ENCODE measurements at regions not wholly inside any gene's neighbourhood (a gene's known extent, or its start where the extent isn't known, plus 50 kb on each side); places are given as distances from the start of the nearest gene placed in this dataset.

DNA sequence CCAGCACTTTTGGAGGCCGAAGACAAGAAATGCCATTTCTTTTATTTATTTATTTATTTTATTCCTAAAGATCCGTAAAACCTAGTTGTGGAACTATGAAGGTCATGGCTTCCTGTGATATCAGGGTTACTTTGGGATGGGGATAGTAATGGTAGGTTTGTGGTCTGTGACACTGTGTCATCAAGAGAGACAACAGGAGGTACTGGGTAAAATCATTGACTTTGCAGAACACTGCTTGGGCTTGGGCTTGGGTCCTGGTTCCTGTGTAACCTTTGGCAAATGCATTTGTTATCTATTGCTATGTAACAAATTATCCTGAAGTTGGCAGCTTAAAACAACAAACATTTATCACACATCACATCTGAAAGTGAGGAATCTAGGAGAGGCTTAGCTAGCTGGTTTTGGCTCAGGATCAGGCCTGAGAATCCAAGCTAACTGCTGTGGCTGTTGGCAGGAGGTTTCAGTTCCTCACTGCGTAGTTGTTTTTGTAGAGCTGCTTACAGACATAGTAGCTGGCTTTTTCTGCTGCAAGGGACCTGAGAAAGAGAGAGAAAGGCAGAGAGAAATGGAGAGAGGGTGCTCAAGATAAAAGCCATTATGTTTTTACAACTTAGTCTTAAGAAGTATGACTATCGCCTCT is 576.4 kb upstream of the SLIT2 start:
- TF ChIP-seq CTCF (IDR thresholded peaks at IDR 0.05) (no peak), POLR2A (IDR thresholded peaks at IDR 0.05) (no peak)

Data from esophagus squamous epithelium (tissue), 4 donors.